Ishikawa (cell line): ENCODE measurements at regions not wholly inside any gene's neighbourhood (a gene's known extent, or its start where the extent isn't known, plus 50 kb on each side); places are given as distances from the start of the nearest gene placed in this dataset.

ENCODE experiments used
- CEBPB ChIP-seq: IDR thresholded peaks from 2 replicates; pipeline ENCODE4 v1.6.1; 2012
- CREB1 ChIP-seq: IDR thresholded peaks from 2 replicates; pipeline ENCODE4 v1.6.1; 2012; ENCODE audit warnings: low read depth
- EGR1 ChIP-seq: IDR thresholded peaks from 2 replicates; pipeline ENCODE4 v1.6.1; 2012
- EP300 ChIP-seq: IDR thresholded peaks from 2 replicates; pipeline ENCODE4 v1.6.1; 2012; ENCODE audit warnings: borderline replicate concordance
- FOXM1 ChIP-seq: IDR thresholded peaks from 2 replicates; pipeline ENCODE4 v1.6.1; 2012; ENCODE audit warnings: low read depth, borderline replicate concordance
- MAX ChIP-seq: IDR thresholded peaks from 2 replicates; pipeline ENCODE4 v1.6.1; 2012
- NFIC ChIP-seq: IDR thresholded peaks from 2 replicates; pipeline ENCODE4 v1.6.1; 2012
- RAD21 ChIP-seq: IDR thresholded peaks from 2 replicates; pipeline ENCODE4 v1.6.1; 2012; ENCODE audit warnings: low read depth
- REST ChIP-seq: IDR thresholded peaks from 2 replicates; pipeline ENCODE4 v1.6.1; 2012; ENCODE audit warnings: low read depth, mild to moderate bottlenecking
- TAF1 ChIP-seq: IDR thresholded peaks from 2 replicates; pipeline ENCODE4 v1.6.1; 2012; ENCODE audit warnings: low read depth, mild to moderate bottlenecking
- TCF12 ChIP-seq: IDR thresholded peaks from 2 replicates; pipeline ENCODE4 v1.6.1; 2012; ENCODE audit warnings: low read depth
- TEAD4 ChIP-seq: IDR thresholded peaks from 2 replicates; pipeline ENCODE4 v1.6.1; 2012
- YY1 ChIP-seq: IDR thresholded peaks from 2 replicates; pipeline ENCODE4 v1.6.1; 2012; ENCODE audit warnings: low read depth
- ZBTB7A ChIP-seq: IDR thresholded peaks from 2 replicates; pipeline ENCODE4 v1.6.1; 2012; ENCODE audit warnings: low read depth
- TF ChIP-seq, protein P1 (sequence below): IDR thresholded peaks from 2 replicates; pipeline ENCODE4 v1.6.1; 2012

- no peak for TF ChIP-seq CREB1
- TF ChIP-seq CEBPB = no peak
- no peak for TF ChIP-seq TEAD4
- no peak for TF ChIP-seq ZBTB7A
- TF ChIP-seq, protein P1, sequence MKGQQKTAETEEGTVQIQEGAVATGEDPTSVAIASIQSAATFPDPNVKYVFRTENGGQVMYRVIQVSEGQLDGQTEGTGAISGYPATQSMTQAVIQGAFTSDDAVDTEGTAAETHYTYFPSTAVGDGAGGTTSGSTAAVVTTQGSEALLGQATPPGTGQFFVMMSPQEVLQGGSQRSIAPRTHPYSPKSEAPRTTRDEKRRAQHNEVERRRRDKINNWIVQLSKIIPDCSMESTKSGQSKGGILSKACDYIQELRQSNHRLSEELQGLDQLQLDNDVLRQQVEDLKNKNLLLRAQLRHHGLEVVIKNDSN = no peak
- TF ChIP-seq REST = no peak
- no peak for TF ChIP-seq RAD21
- TF ChIP-seq YY1 = no peak
- TF ChIP-seq TCF12 = no peak
- no peak for TF ChIP-seq EGR1
- no peak for TF ChIP-seq NFIC
- no peak for TF ChIP-seq MAX
- TF ChIP-seq EP300 = no peak
- TF ChIP-seq TAF1 = no peak
- TF ChIP-seq FOXM1 = no peak
Measured at GRCh38 chr4:25547343-25547742, 108.3 kb upstream of the SLC34A2 start.

DNA sequence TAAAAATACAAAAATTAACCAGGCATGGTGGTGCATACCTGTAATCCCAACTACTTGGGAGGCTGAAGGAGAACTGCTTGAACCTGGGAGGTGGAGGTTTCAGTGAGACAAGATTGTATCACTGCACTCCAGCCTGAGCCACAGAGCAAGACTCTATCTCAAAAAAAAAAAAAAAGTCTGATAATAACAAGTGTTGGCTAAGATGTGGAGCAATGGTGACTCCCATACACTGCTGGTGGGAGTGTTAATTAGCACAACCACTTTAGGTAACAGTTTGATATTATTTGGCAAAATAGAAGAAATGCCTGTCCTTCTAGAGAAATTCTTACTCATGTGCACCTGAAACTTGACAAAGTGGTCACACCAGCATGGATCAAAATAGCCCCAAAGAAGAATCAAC, 106.2 kb upstream of the SLC34A2 start:
- TF ChIP-seq EP300 = no peak

GRCh38 chr4:25550376-25551030, 105.1 kb upstream of the SLC34A2 start:
- TF ChIP-seq EP300 = no peak
- TF ChIP-seq, protein P1 = no peak
- no peak for TF ChIP-seq EGR1
- TF ChIP-seq CEBPB = no peak
- no peak for TF ChIP-seq MAX
- TF ChIP-seq TAF1 = no peak
- no peak for TF ChIP-seq TCF12
- no peak for TF ChIP-seq TEAD4

- TF ChIP-seq TAF1 = no peak
- TF ChIP-seq NFIC = no peak
- no peak for TF ChIP-seq TCF12
- no peak for TF ChIP-seq EGR1
- TF ChIP-seq, protein P1 = no peak
- TF ChIP-seq FOXM1 = no peak
- no peak for TF ChIP-seq TEAD4
- no peak for TF ChIP-seq CREB1
- no peak for TF ChIP-seq YY1
- no peak for TF ChIP-seq ZBTB7A
- TF ChIP-seq CEBPB = no peak
- no peak for TF ChIP-seq MAX
- no peak for TF ChIP-seq EP300
- no peak for TF ChIP-seq REST
- TF ChIP-seq RAD21 = no peak
Measured at GRCh38 chr4:25551605-25552004, 104.0 kb upstream of the SLC34A2 start.

DNA sequence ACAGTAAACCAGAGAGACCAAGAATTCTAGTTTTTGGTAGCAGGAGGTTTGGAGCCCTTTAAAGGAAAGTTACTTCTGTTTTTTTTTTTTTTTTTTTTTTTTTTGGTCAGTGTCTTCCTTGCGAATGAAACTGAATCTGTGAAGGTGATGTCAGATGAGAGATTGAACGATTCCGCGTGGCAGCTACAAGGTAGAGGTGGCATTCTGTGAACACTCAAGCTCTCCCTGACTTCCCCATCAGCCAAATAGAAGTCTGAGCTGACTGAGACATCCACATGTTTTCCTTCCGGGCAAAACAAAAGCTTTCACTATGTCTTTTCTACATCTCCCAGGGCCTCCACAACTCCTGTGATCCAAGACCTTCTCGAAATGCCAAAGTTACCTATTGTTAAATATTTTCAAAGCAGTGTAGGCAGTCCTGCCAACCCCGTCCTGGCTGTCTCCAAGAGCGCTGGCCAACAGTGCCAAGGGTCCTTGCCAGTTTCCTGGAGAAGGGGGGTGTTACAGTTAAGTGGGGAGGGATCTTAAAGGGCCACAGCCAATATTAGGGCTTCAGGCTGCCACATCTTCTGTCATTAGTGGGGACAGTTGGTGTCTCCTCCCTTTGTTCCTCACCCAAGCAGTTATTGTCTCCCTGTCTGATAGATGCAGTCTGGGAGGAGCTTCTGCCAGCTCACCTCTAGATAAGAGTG, 102.9 kb upstream of the SLC34A2 start:
- TF ChIP-seq TCF12 (no peak), CREB1 (no peak), MAX (0 out of 2 replicates have a peak, but pooled peaks have one; percentile 27), YY1 (no peak), ZBTB7A (0 out of 2 replicates have a peak, but pooled peaks have one; percentile 51), EP300 (peak; percentile 47; the same call in 1 of the 2 replicates), NFIC (peak; percentile 85), TEAD4 (no peak; the same call in 1 of the 2 replicates), RAD21 (no peak), FOXM1 (no peak), REST (peak; percentile 37; the same call in 1 of the 2 replicates), EGR1 (no peak), TAF1 (no peak), CEBPB (no peak)
- TF ChIP-seq, protein P1 = no peak
